HCT116 (cell line): ENCODE measurements at regions not wholly inside any gene's neighbourhood (a gene's known extent, or its start where the extent isn't known, plus 50 kb on each side); places are given as distances from the start of the nearest gene placed in this dataset.

ENCODE experiments used
- ATAC-seq: fragments of 200-7000 bp; cut with Tn5 transposase; 2 replicates; pipeline ENCODE4 v1.9.1; 2020; ENCODE audit warnings: mild to moderate bottlenecking, moderate library complexity
- BruUV-seq: library from RNA; stranded (reverse); fragments of 400-500 nt; replicated peaks from 2 replicates; lab custom pipeline; 2021; lab: Mats Ljungman, UMichigan
- CTCF ChIA-PET: fragments of 300-600 bp; sonication (Branson Sonifier 250); formaldehyde crosslinking; loops from one replicate; lab custom pipeline; 2021; ENCODE audit warnings: antibody characterized with exemption; lab: Charles Lee
- POLR2A ChIA-PET: fragments of 300-600, 350-600 bp; sonication (Branson Sonifier 250); formaldehyde crosslinking; loops from one replicate; lab custom pipeline; 2021; ENCODE audit warnings: antibody characterized with exemption; lab: Charles Lee
- RAD21 ChIA-PET, 2 experiments: fragments of 300-600 bp; sonication (Branson Sonifier 250); formaldehyde crosslinking; loops; one replicate each; lab custom pipeline; 2023; ENCODE audit warnings: low total read pairs in 2 of 2; ENCODE audit not compliant: uncharacterized antibody in 2 of 2, unreplicated experiment in 2 of 2, low non-redundant PET in 1 of 2; lab: Charles Lee
- DNase-seq: peaks from one replicate; pipeline ENCODE4 v3.0.0-alpha.2; 2010; ENCODE audit warnings: low read depth, low spot score
- H2AFZ ChIP-seq: fragments of 200-600 bp; shearing (Covaris generic), sonication (generic); 2 replicates; pipeline ENCODE4 v1.6.1; 2017; ENCODE audit warnings: low read depth, mixed run types, mixed read lengths, antibody characterized with exemption, low read length; ENCODE audit not compliant: poor library complexity, severe bottlenecking
- H3K27ac ChIP-seq: 2 replicates; pipeline ENCODE4 v1.5.1; 2012; ENCODE audit warnings: low read depth, low read length
- H3K27me3 ChIP-seq: fragments of 200-600 bp; sonication (generic); 2 replicates; pipeline ENCODE4 v1.6.1; 2016; ENCODE audit warnings: mixed run types, low read length, mixed read lengths; ENCODE audit not compliant: insufficient read depth
- H3K36me3 ChIP-seq, 2 experiments: fragments of 200-500 bp in 1 of 2; fragments of 200-600 bp in 1 of 2; sonication (Bioruptor generic) in 1 of 2; sonication (generic) in 1 of 2; 2 replicates each; pipeline versions ENCODE4 v1.5.1 to v1.6.1; 2014 to 2016; ENCODE audit warnings: low read length in 2 of 2, inconsistent platforms in 1 of 2, mixed read lengths in 1 of 2, mixed run types in 1 of 2; ENCODE audit not compliant: insufficient read depth in 2 of 2, control insufficient read depth in 1 of 2
- H3K4me1 ChIP-seq, 2 experiments: fragments of 200-600 bp in 1 of 2; sonication (generic) in 1 of 2; 2 replicates each; pipeline versions ENCODE4 v1.5.1 to v1.6.1; 2012 to 2017; ENCODE audit warnings: low read length in 2 of 2, inconsistent platforms in 1 of 2, mild to moderate bottlenecking in 1 of 2, mixed read lengths in 1 of 2, mixed run types in 1 of 2, moderate library complexity in 1 of 2; ENCODE audit not compliant: insufficient read depth in 2 of 2, control insufficient read depth in 1 of 2
- H3K4me2 ChIP-seq: fragments of 200-600 bp; sonication (generic); 2 replicates; pipeline ENCODE4 v1.6.1; 2017; ENCODE audit warnings: mixed run types, low read length, mixed read lengths
- H3K4me3 ChIP-seq, 2 experiments: fragments of 200-600 bp in 1 of 2; sonication (generic) in 1 of 2; replicated peaks in 1 of 2; 2 replicates each; pipeline ENCODE4 v1.5.1; 2011 to 2016; ENCODE audit warnings: low read length in 2 of 2, control low read depth in 1 of 2, low read depth in 1 of 2, mild to moderate bottlenecking in 1 of 2, mixed read lengths in 1 of 2, mixed run types in 1 of 2
- H3K79me2 ChIP-seq: fragments of 200-600 bp; sonication (generic); 2 replicates; pipeline ENCODE4 v1.6.1; 2017; ENCODE audit warnings: mild to moderate bottlenecking, mixed run types, low read length, moderate library complexity, mixed read lengths; ENCODE audit not compliant: insufficient read depth
- H3K9ac ChIP-seq: fragments of 200-600 bp; sonication (generic); 2 replicates; pipeline ENCODE4 v1.6.1; 2016; ENCODE audit warnings: low read length, mixed read lengths
- H3K9me2 ChIP-seq: fragments of 200-600 bp; sonication (generic), shearing (Covaris generic); 2 replicates; pipeline ENCODE4 v1.6.1; 2017; ENCODE audit warnings: mixed run types, mild to moderate bottlenecking, moderate library complexity; ENCODE audit not compliant: insufficient read depth
- H3K9me3 ChIP-seq, 2 experiments: fragments of 200-500 bp in 1 of 2; fragments of 200-600 bp in 1 of 2; sonication (Bioruptor generic) in 1 of 2; sonication (generic) in 1 of 2; 2 replicates each; pipeline ENCODE4 v1.6.1; 2014 to 2017; ENCODE audit warnings: low read length in 2 of 2, mixed read lengths in 2 of 2, inconsistent platforms in 1 of 2, low read depth in 1 of 2, mild to moderate bottlenecking in 1 of 2, mixed run types in 1 of 2, moderate library complexity in 1 of 2; ENCODE audit not compliant: control insufficient read depth in 1 of 2, insufficient read depth in 1 of 2
- H4K20me1 ChIP-seq: fragments of 200-600 bp; sonication (generic), shearing (Covaris generic); 2 replicates; pipeline ENCODE4 v1.6.1; 2017; ENCODE audit warnings: mixed run types, mild to moderate bottlenecking, moderate library complexity; ENCODE audit not compliant: insufficient read depth
- CBX3 ChIP-seq: IDR thresholded peaks from 2 replicates; pipeline ENCODE4 v1.6.1; 2012; ENCODE audit warnings: low read depth
- ELF1 ChIP-seq: IDR thresholded peaks from 2 replicates; pipeline ENCODE4 v1.6.1; 2012; ENCODE audit warnings: low read depth, borderline replicate concordance
- EZH2phosphoT487 ChIP-seq: fragments of 200-600 bp; IDR thresholded peaks from 2 replicates; pipeline ENCODE4 v1.6.1; 2018; ENCODE audit warnings: antibody characterized with exemption, borderline replicate concordance
- FOSL1 ChIP-seq: IDR thresholded peaks from 2 replicates; pipeline ENCODE4 v1.6.1; 2012; ENCODE audit warnings: low read depth
- JUND ChIP-seq: IDR thresholded peaks from 2 replicates; pipeline ENCODE4 v1.6.1; 2012
- MAX ChIP-seq: IDR thresholded peaks from 2 replicates; pipeline ENCODE4 v1.6.1; 2012
- POLR2A ChIP-seq: IDR thresholded peaks from 2 replicates; pipeline ENCODE4 v1.7.0; 2011; ENCODE audit warnings: borderline replicate concordance; ENCODE audit not compliant: insufficient read depth, insufficient read length; ENCODE audit errors: extremely low read depth
- POLR2AphosphoS5 ChIP-seq: IDR thresholded peaks from 2 replicates; pipeline ENCODE4 v1.6.1; 2011; ENCODE audit warnings: mild to moderate bottlenecking, low read depth, low read length, moderate library complexity
- RAD21 ChIP-seq: IDR thresholded peaks from 2 replicates; pipeline ENCODE4 v1.6.1; 2012; ENCODE audit warnings: low read depth, mild to moderate bottlenecking
- REST ChIP-seq: IDR thresholded peaks from 2 replicates; pipeline ENCODE4 v1.6.1; 2012; ENCODE audit warnings: low read depth
- SP1 ChIP-seq: IDR thresholded peaks from 2 replicates; pipeline ENCODE4 v1.6.1; 2012; ENCODE audit warnings: low read depth
- SRF ChIP-seq: IDR thresholded peaks from 2 replicates; pipeline ENCODE4 v1.6.1; 2012; ENCODE audit warnings: low read depth
- TCF7L2 ChIP-seq: IDR thresholded peaks from 2 replicates; pipeline ENCODE4 v1.7.0; 2011; ENCODE audit warnings: borderline replicate concordance, inconsistent platforms; ENCODE audit not compliant: insufficient read depth, insufficient read length; ENCODE audit errors: extremely low read depth
- YY1 ChIP-seq: IDR thresholded peaks from 2 replicates; pipeline ENCODE4 v1.6.1; 2011; ENCODE audit warnings: low read length, low read depth, moderate library complexity, mild to moderate bottlenecking; ENCODE audit not compliant: insufficient replicate concordance; ENCODE audit errors: extremely low read depth
- ZFX ChIP-seq: fragments of 450-650 bp; IDR thresholded peaks from 2 replicates; pipeline ENCODE4 v1.6.1; 2017
- intact Hi-C: fragments of 100-400 bp; cut with micrococcal nuclease; formaldehyde crosslinking; loops from 2 replicates; pipeline ENCODE4 v1.10.0; 2022
- TF ChIP-seq, protein P1 (sequence below): IDR thresholded peaks from 2 replicates; pipeline ENCODE4 v1.6.1; 2012

DNA sequence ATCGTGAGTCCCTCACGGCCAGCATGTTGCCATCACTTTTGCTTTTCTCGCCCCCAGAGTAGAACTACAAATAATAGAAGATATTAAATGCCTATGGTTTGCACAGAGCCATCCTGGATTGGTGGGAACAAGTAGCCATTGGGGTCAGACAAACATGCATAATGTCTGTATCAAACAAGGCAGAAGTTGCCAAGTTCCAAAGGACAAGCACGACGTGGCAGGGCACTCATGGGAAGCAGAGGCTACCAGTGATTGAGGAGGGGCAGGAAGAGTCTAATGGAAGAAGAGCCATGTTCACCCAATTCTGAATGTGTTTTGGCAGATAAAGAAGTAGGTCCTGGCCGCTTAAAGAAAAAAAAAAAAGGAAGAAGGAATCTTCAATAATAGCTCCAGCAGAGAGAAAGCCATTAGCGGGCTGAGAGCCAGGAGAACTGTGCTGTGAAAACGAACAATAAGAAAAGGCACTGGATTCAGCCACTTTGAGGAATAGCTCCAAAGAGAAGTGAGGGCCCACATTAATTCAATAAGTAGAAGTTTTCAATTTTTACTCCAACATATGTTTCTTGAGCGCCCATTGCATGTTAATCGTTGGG lies 153.7 kb upstream of the ADCY2 start:
- CTCF ChIA-PET = no interaction called here
- intact Hi-C loops = no loop called here
- Histone ChIP-seq H3K27ac (no peak overlapping the region), H3K4me2 (no peak overlapping the region), H2AFZ (no peak overlapping the region)
- RAD21 ChIA-PET = no interaction called here
- no TSS peak for BruUV-seq
- TF ChIP-seq POLR2AphosphoS5 (no peak), TCF7L2 (no peak), FOSL1 (no peak)
- TF ChIP-seq, all 23 proteins: peak for 0
- H3K4me3 ChIP-seq = no peak overlapping the region
- ATAC-seq (no peak), DNase-seq (no peak)
- POLR2A ChIA-PET = no interaction called here
- H3K4me1 ChIP-seq = no peaks in the 10 kb centered on the region
- H4K20me1 ChIP-seq = no peaks in the 10 kb centered on the region
- peaks cover 4 to 19% of the 10 kb centered on the region in 2 experiments; a peak in 2 of 4 replicates for H3K9me3 ChIP-seq
- no peaks in the 10 kb centered on the region for H3K27me3 ChIP-seq
- H3K9ac ChIP-seq = no peak overlapping the region
- H3K9me2 ChIP-seq = no peaks in the 10 kb centered on the region
- H3K79me2 ChIP-seq = no peaks in the 10 kb centered on the region
- no peaks in the 10 kb centered on the region for H3K36me3 ChIP-seq

GRCh38 chr5:7244208-7244607 lies 151.7 kb upstream of the ADCY2 start:
- RAD21 ChIA-PET = no interaction called here
- no TSS peak for BruUV-seq
- DNase-seq = no peak
- Histone ChIP-seq H3K4me1 (no peaks in the 10 kb centered on the region), H3K4me2 (no peak overlapping the region), H3K9me2 (no peaks in the 10 kb centered on the region), H3K9ac (no peak overlapping the region), H4K20me1 (no peaks in the 10 kb centered on the region), H2AFZ (no peak overlapping the region), H3K36me3 (no peaks in the 10 kb centered on the region), H3K27me3 (no peaks in the 10 kb centered on the region), H3K4me3 (no peak overlapping the region), H3K79me2 (no peaks in the 10 kb centered on the region), H3K27ac (no peak overlapping the region), H3K9me3 (peaks cover 0 to 20% of the 10 kb centered on the region in 2 experiments; a peak in 2 of 4 replicates)
- TF ChIP-seq RAD21 (no peak), POLR2A (no peak), CBX3 (no peak), REST (no peak), TCF7L2 (no peak), SP1 (no peak), MAX (no peak), JUND (no peak), YY1 (no peak), ELF1 (no peak), POLR2AphosphoS5 (no peak), EZH2phosphoT487 (no peak), ZFX (no peak), SRF (no peak)
- TF ChIP-seq, protein P1, sequence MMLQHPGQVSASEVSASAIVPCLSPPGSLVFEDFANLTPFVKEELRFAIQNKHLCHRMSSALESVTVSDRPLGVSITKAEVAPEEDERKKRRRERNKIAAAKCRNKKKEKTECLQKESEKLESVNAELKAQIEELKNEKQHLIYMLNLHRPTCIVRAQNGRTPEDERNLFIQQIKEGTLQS = no peak
- intact Hi-C loops = no loop called here
- CTCF ChIA-PET = no interaction called here
- POLR2A ChIA-PET = no interaction called here
- no peak for ATAC-seq
